NCI-H524 treated with DMSO at 0.1 percent for 48 hours (cell line): ENCODE measurements at regions not wholly inside any gene's neighbourhood (a gene's known extent, or its start where the extent isn't known, plus 50 kb on each side); places are given as distances from the start of the nearest gene placed in this dataset.
A peak's percentile ranks its signal among the peaks of the same experiment; 100 is the strongest.
"Not testable (repeated sequence)": the region's sequence is repeated elsewhere in the genome, so short reads cannot be mapped to it uniquely, and the experiment has no call there.

ENCODE experiments used
- DNase-seq: peaks from one replicate; lab custom pipeline; 2025; lab: John Stamatoyannopoulos, UW

GRCh38 chr6:27826612-27826985, 85.6 kb downstream of the OR2B2 start:
- DNase-seq = not testable (repeated sequence)

DNA sequence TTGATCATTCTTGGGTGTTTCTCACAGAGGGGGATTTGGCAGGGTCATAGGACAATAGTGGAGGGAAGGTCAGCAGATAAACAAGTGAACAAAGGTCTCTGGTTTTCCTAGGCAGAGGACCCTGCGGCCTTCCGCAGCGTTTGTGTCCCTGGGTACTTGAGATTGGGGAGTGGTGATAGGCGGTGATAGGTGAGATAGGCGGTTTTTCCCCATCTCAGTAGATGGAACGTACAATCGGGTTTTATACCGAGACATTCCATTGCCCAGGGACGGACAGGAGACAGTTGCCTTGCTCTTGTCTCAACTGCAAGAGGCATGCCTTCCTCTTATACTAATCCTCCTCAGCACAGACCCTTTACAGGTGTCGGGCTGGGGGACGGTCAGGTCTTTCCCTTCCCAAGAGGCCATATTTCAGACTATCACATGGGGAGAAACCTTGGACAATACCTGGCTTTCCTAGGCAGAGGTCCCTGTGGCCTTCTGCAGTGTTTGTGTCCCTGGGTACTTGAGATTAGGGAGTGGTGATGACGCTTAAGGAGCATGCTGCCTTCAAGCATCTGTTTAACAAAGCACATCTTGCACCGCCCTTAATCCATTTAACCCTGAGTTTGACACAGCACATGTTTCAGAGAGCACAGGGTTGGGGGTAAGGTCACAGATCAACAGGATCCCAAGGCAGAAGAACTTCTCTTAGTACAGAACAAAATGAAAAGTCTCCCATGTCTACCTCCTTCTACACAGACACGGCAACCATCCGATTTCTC, 86.2 kb downstream of the OR2B2 start:
- DNase-seq = not testable (repeated sequence)

- no peak for DNase-seq
These were observed 87.0 kb downstream of the OR2B2 start for GRCh38 chr6:27825025-27825793.

DNA sequence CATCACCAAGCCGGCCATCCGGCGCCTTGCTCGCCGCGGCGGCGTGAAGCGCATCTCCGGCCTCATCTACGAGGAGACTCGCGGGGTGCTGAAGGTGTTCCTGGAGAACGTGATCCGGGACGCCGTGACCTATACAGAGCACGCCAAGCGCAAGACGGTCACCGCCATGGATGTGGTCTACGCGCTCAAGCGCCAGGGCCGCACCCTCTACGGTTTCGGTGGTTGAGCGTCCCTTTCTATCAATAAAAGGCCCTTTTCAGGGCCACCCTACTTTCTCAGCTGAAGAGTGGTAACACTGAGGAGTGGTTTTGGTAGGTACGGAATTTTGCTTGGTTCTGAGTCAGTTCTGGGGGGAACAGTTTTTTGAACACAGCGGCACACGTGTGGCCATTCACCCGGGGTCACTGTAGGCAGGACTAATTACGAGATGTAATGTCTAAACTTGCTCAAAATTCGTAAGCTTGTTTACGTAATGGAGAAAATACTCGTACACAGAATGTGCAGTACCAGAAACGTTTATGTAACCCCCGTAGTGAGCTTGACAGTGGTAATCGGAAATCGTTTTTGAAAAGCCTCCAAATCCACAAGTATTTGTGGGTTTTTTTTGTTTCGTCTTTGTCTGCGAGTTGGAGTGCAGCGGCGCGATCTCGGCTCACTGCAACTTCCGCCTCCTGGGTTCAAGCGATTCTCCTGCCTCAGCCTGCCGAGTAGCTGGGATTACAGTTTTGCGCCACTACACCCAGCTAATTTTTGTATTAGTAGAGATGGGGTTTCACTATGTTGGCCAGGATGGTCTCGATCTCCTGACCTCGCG, 87.8 kb downstream of the OR2B2 start:
- not testable (repeated sequence) for DNase-seq

- not testable (repeated sequence) for DNase-seq
These were observed 88.4 kb downstream of the OR2B2 start for GRCh38 chr6:27823714-27824210.

- DNase-seq = no peak
These were observed 95.3 kb downstream of the OR2B2 start for GRCh38 chr6:27816906-27817305.

DNA sequence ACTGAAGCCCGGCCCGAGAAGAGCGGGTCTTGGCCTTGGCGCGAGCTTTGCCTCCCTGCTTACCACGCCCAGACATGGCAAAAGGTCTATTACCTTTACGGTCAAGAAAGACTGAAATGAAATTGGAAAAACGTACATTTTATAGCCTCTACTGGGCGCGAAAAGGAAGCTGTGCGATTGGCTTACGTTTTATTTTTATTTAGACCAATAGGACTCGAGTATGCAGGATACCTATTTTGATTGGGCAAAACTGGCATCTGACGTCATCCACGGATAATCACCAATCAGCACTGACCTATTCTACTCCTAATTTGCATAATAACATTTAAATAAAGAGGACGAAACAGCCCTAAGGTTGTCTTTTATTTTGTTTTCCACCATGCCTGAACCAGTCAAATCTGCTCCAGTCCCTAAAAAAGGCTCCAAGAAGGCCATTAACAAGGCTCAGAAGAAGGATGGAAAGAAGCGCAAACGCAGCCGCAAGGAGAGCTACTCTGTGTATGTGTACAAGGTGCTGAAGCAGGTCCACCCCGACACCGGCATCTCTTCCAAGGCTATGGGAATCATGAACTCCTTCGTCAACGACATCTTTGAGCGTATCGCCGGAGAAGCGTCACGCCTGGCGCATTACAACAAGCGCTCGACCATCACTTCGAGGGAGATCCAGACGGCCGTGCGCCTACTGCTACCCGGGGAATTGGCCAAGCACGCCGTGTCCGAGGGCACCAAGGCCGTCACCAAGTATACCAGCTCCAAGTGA, 97.4 kb downstream of the OR2B2 start:
- DNase-seq = no peak

DNA sequence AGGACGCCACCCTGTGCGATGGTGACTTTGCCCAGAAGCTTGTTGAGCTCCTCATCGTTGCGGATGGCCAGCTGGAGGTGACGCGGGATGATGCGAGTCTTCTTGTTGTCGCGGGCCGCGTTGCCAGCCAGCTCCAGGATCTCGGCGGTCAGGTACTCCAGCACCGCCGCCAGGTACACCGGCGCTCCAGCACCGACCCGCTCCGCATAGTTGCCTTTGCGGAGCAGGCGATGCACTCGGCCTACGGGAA, 97.9 kb downstream of the OR2B2 start:
- DNase-seq = not testable (repeated sequence)

DNA sequence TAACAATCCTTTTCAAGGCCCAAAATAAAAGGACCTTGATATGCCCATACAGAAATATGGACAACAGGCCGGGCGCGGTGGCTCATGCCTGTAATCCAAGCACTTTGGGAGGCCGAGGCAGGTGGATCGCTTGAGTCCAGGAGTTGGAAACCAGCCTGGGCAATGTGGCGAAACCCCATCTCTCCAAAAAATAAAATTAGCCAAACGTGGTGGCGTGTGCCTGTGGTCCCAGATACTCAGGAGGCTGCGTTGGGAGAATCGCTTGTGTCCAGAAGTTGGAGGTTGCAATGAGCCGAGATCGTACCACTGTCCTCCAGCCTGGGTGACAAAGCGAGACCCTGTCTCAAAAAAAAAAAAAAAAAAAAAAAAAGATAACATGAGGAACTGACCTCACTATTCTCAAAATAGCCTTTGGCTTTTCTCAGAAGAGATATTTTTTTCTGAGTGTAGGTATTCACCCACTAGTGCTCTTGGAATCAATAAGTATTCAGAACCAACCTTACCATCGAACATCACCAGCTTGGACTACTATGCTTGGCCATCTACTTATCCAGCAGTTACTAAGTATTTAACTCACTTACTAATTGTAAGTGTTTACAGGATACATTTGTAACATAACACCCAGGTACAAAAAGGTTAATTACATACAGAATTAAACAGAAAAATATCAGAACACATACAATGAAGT, 99.2 kb downstream of the OR2B2 start:
- no peak for DNase-seq

DNA sequence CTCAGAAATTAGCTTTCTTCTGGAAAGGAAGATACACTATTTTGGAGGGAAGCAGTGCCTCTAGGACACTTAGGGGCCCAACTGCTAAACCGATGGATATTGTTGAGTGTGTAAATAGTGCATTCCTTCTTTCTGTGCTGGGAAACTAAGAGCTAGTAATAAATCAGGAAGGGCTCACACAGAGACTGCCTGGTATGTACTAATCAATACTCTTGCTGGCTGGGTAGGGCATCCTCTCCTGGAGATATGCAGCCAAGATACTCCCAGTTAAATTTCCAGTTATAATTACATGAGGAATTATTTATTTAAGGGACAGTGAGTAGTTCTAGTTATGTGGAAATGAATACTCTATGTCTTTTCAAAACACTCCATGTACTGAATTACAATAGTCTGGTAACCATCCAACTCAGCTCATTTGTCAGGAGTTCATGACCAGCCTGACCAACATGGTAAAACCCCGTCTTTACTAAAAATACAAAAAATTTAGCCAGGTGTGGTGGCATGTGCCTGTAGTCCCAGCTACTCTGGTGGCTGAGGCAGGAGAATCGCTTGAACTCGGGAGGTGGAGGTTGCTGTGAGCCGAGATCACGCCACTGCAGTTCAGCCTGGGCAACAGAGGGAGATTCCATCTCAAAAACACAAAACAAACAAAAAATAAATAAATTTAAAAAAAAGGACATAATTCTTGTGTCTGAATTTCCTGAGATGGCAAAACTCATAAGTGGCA, 100.0 kb downstream of the OR2B2 start:
- DNase-seq = no peak

DNA sequence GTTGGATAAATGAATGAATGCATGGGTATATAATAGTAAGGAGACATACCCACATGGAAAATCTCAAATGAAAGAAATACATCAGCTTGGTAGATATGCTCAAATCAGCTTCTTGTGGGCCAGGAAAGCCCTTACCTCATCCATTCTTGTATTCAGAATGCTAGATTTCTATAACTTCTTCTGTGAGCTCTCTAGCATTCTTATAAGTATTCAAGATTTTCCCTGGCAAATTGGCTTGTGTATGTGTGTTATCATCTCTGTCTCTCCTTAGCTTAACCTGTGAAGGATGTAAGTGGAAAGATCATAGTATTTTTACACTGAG, 100.8 kb downstream of the OR2B2 start:
- no peak for DNase-seq

DNA sequence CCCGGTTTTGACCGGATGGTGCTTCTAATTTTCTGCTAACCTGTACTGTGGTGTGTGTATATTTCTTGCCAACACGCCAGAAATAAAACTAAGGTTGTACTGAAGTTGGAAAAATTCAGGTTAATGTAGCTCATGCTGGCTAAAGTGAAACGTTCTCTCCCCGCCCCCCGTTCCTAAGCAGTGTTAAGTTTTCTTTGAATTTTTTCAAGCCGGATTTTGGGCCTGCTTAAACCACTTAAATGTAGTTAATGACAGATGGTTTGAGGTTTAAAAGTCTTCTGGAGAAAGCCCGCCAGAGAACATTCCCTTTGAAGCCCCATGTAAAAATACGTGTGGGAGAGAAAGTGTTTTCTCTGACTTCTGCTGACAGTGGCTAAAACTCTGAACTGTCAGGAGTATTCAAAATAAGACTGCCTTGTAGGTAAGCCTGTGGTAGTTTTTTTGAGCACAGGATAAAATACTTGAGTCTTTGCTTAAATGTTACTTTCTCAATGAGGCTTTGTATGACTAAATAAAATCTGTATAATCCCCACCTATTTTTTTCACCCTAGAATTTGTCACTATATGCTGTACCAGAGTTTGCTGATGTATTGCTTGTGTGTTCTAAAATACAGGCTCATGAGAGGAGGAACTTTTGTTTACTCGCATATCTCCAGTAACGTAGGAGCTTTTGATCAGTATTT, 101.3 kb downstream of the OR2B2 start:
- no peak for DNase-seq

DNA sequence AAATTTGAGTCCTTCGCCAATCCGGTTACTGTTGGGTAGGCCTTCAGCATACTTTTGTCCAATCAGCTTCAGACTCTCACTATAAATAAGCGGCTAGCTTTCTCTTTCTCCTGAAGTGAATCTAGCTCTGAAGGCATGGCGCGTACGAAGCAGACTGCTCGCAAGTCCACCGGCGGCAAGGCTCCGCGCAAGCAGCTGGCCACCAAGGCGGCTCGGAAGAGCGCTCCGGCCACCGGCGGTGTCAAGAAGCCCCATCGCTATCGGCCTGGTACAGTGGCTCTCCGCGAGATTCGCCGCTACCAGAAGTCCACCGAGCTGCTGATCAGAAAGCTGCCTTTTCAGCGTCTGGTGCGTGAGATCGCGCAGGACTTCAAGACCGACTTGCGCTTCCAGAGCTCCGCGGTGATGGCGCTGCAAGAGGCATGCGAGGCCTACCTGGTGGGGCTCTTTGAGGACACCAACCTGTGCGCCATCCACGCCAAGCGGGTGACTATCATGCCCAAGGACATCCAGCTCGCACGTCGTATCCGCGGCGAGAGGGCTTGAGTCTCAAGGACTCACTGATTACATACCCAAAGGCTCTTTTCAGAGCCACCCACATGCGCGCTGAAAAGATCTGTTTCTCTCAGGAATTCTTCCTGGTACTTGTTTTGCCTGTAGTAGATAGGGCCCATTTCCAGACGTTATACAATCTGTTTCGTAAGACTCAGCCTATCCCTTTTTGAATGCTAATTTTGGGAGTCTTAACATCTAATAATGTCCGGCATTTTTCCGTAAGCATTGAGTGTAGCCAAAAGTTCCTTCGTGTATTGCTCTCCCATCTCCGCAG, 102.0 kb downstream of the OR2B2 start:
- peak; percentile 49 for DNase-seq

- no peak for DNase-seq
These were observed 102.9 kb downstream of the OR2B2 start for GRCh38 chr6:27809067-27809938.

DNA sequence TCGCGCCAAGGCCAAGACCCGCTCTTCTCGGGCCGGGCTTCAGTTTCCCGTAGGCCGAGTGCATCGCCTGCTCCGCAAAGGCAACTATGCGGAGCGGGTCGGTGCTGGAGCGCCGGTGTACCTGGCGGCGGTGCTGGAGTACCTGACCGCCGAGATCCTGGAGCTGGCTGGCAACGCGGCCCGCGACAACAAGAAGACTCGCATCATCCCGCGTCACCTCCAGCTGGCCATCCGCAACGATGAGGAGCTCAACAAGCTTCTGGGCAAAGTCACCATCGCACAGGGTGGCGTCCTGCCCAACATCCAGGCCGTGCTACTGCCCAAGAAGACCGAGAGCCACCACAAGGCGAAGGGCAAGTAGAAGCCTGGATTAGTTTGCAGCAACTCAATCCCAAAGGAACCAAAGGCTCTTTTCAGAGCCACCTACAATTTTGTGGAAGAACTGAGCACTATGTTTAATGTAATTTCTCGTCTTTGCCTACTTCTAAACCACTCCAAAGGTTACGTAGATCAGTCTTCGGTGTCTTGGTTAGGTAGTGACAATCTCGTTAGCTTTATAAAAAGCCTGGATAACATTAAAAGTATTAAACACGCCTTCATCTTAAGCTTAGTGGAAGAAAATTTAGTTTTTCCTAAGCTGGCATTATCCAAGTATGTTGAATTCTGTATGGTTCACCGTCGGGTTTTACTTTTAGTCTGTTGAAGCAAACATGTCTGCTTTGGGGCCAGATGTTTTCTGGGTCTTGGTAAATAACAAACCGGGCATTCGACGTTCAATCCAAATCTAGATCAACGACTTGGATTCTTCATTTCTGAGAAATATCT, 103.7 kb downstream of the OR2B2 start:
- not testable (repeated sequence) for DNase-seq

GRCh38 chr6:27807441-27808241, 104.6 kb downstream of the OR2B2 start:
- DNase-seq = peak; percentile 58
